ENCODE measurements at regions not wholly inside any gene's neighbourhood (a gene's known extent, or its start where the extent isn't known, plus 50 kb on each side); places are given as distances from the start of the nearest gene placed in this dataset.

DNA sequence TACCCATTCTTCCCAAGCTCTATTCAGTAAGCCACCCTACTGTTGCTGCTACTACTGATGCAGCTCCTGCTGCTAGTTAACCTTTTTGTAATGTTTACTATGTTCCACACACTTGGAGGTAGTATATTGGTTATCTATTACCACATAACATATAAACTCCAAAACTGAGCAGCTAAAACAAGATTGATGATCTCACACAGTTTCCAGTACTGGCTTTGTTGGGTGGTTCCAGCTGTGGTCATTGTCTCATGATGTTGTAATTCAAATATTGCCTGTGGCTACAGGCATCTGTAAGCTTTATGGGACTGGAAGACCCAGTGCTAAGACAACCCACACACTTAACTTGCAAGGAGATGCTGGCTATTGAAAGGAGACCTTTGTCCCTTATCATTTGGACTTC is 556.2 kb upstream of the SUCLG2 start:
- TF ChIP-seq CTCF (IDR thresholded peaks at IDR 0.05) (no peak), MXI1 (IDR thresholded peaks at IDR 0.05; ENCODE audit: low read depth, low read length) (no peak), POLR2AphosphoS5 (IDR thresholded peaks at IDR 0.05; ENCODE audit: low read depth, low read length) (no peak)
